Heart left ventricle (tissue), 16 donors: ENCODE measurements at regions not wholly inside any gene's neighbourhood (a gene's known extent, or its start where the extent isn't known, plus 50 kb on each side); places are given as distances from the start of the nearest gene placed in this dataset.

Experiments used
- ATAC-seq, 4 donors: fragments of 200-7000 bp; cut with Tn5 transposase; one replicate each; pipeline ENCODE4 v1.9.1; 2020 to 2022; ENCODE audit warnings: moderate library complexity in 4 of 4, mild to moderate bottlenecking in 3 of 4, moderate number of reproducible peaks in 1 of 4
- DNase-seq, 5 donors: peaks; one replicate each; pipeline ENCODE4 v3.0.0-alpha.2; 2020
- H3K27ac ChIP-seq, 12 donors: fragments of 200-600 bp; sonication (generic) in 4 of 12; one replicate each; pipeline versions ENCODE4 v1.5.0 to v1.8.0; 2016 to 2022; ENCODE audit warnings: mild to moderate bottlenecking in 2 of 12
- H3K27me3 ChIP-seq, 9 donors: fragments of 200-600 bp; sonication (generic) in 2 of 9; one replicate each; pipeline versions ENCODE4 v1.5.1 to v1.8.0; 2016 to 2022; ENCODE audit warnings: mild to moderate bottlenecking in 3 of 9
- H3K36me3 ChIP-seq, 9 donors: fragments of 200-600 bp; sonication (generic) in 2 of 9; one replicate each; pipeline versions ENCODE4 v1.5.0 to v1.8.0; 2018 to 2022; ENCODE audit warnings: mild to moderate bottlenecking in 2 of 9
- H3K4me1 ChIP-seq, 12 donors: fragments of 200-600 bp; sonication (generic) in 4 of 12; one replicate each; pipeline versions ENCODE4 v1.5.0 to v1.8.0; 2016 to 2022; ENCODE audit warnings: mild to moderate bottlenecking in 3 of 12
- H3K4me3 ChIP-seq, 12 donors: fragments of 200-600 bp; sonication (generic) in 4 of 12; one replicate each; pipeline versions ENCODE4 v1.5.0 to v1.8.0; 2017 to 2022; ENCODE audit warnings: mild to moderate bottlenecking in 9 of 12, moderate library complexity in 4 of 12
- H3K9me3 ChIP-seq, 12 donors: fragments of 200-600 bp; sonication (generic) in 4 of 12; one replicate each; pipeline versions ENCODE4 v1.5.0 to v1.8.0; 2016 to 2022; ENCODE audit warnings: mild to moderate bottlenecking in 1 of 12
- CTCF ChIP-seq, 12 donors: fragments of 200-600 bp; sonication (generic) in 4 of 12; IDR thresholded peaks; one replicate each; pipeline versions ENCODE4 v1.5.0 to v1.8.0; 2018 to 2022; ENCODE audit warnings: antibody characterized with exemption in 12 of 12, mild to moderate bottlenecking in 5 of 12
- POLR2A ChIP-seq, 2 donors: fragments of 450-650 bp; IDR thresholded peaks; one replicate each; pipeline ENCODE4 v1.6.1; 2017; ENCODE audit warnings: antibody characterized with exemption in 2 of 2, mild to moderate bottlenecking in 2 of 2, moderate library complexity in 2 of 2
- WGBS, 4 donors: extraction: QIAGEN DNeasy Blood & Tissue Kit in 2 of 4; methylation state at CpG; one replicate each; pipeline versions ENCODE4 v1.1.5 to v1.1.7; 2013 to 2018; 5-methylcytosine and 5-hydroxymethylcytosine counted together
- intact Hi-C, 10 donors: fragments of 100-400 bp; cut with DNase I; formaldehyde crosslinking; loops; one replicate each; pipeline versions ENCODE4 v1.11.1 to v1.14.2; 2022
- donor health status: ischemic (EF 13 %, LVEDD 7.1; RV severe dilation, severe dysfunction).
- donor health status: healthy with polysubstance abuse.
- donor health status: DM: no; HTN: yes; CAD: no.
- donor health status: DM: no; HTN: no; CAD: no.
- donor health status: ischemic (EF 25% LVEDD 6.9; RV normal size, moderate dysfunction).
- donor health status: ischemic (EF 25% LVEDD 5.7; RV mildly dilated, moderate dysfunction).
- donor health status: healthy.
- donor health status: DM: yes; HTN: yes; CAD: no.
- donor health status: ischemic (EF 35%, LVEDD 5.7; RV mildly dilated, moderate dysfunction).
- donor health status: nonischemic (EF 11% LVEDD 7.7; RV severe dilation, severe dysfunction).
- donor health status: DM: yes; HTN: yes; CAD: no.
- donor health status: PGD.
- donor health status: ischemic (EF 29% LVEDD 5.4; RV normal size, mild dysfunction).
- donor health status: nonischemic (EF 23%, LVEDD 6.1; RV moderate dilation, normal function).

DNA sequence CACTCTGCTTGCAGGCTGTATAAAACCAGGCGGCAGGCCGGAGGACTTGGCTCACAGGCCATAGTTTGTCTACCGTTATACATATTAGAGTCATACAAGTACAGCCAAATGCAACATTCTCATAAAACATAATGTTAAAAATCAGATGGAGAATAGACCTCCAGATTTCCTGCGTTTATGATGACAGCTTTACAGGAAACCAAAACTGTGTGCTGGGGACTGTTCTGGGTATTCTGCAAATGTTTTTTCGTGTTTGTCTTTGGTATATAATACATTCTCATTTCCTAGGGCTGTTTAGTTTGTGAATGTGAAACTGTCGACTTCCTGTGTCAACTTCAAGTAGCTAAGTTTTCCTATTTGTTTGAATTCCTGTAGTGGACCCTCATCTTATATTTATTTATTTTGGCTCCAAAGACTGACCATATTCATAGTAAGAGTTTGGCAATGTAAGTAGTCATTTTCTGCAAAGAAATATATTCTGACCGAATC is 79.5 kb upstream of the FAM9C start:
- 35 to 60% (median 48%) methylated on average over 7 of the region's 7 CpGs for WGBS, 4 donors
- Histone ChIP-seq H3K4me3 (no peak overlapping the region), H3K27me3 (peaks cover 0 to 12% (median 0%) of the 10 kb centered on the region in 9 donors), H3K4me1 (peaks cover 0 to 48% (median 5%) of the 10 kb centered on the region in 12 donors), H3K36me3 (no peaks in the 10 kb centered on the region), H3K27ac (peak overlapping the region in 8 of 12 donors; percentile 25 to 82 (median 60)), H3K9me3 (no peaks in the 10 kb centered on the region)
- no peak for DNase-seq
- no peak for TF ChIP-seq CTCF (IDR thresholded peaks at IDR 0.05)
- peak in 1 of 4 donors; percentile 34 for ATAC-seq
- intact Hi-C loops: loop anchor here in 1 of 10 donors (5.0 kb wide), 1 partner anchor 43 kb away; no protein-coding TSS in a partner anchor

GRCh38 chrX:13123247-13123856 is 78.9 kb upstream of the FAM9C start:
- peak overlapping the region in 7 of 12 donors; percentile 25 to 82 (median 61) for H3K27ac ChIP-seq
- H3K4me3 ChIP-seq: no peak overlapping the region
- DNase-seq: no peak
- 73 to 81% (median 79%) methylated on average over 5 of the region's 5 CpGs for WGBS, 4 donors
- H3K27me3 ChIP-seq: peaks cover 0 to 12% (median 0%) of the 10 kb centered on the region in 9 donors
- TF ChIP-seq CTCF (IDR thresholded peaks at IDR 0.05): no peak
- no peak for TF ChIP-seq POLR2A (IDR thresholded peaks at IDR 0.05)
- intact Hi-C loops: loop anchor here in 1 of 10 donors (5.0 kb wide), 1 partner anchor 44 kb away; no protein-coding TSS in a partner anchor
- no peak for ATAC-seq
- H3K36me3 ChIP-seq: no peaks in the 10 kb centered on the region
- no peaks in the 10 kb centered on the region for H3K9me3 ChIP-seq
- H3K4me1 ChIP-seq: peaks cover 0 to 48% (median 5%) of the 10 kb centered on the region in 12 donors

GRCh38 chrX:13121020-13121555 is 76.7 kb upstream of the FAM9C start:
- TF ChIP-seq POLR2A (IDR thresholded peaks at IDR 0.05) (no peak), CTCF (IDR thresholded peaks at IDR 0.05) (no peak)

GRCh38 chrX:13120017-13120416 is 75.6 kb upstream of the FAM9C start:
- ATAC-seq (peak; percentile 69 to 90 (median 86)), DNase-seq (peak in 4 of 5 donors; percentile 30 to 46 (median 32))
- no peaks in the 10 kb centered on the region for H3K36me3 ChIP-seq
- intact Hi-C loops: loop anchor here in 1 of 10 donors (5.0 kb wide), 1 partner anchor 47 kb away; no protein-coding TSS in a partner anchor
- H3K9me3 ChIP-seq: no peaks in the 10 kb centered on the region
- 55 to 78% (median 61%) methylated on average over 7 of the region's 7 CpGs for WGBS, 4 donors
- peaks cover 0 to 51% (median 7%) of the 10 kb centered on the region in 12 donors for H3K4me1 ChIP-seq
- peaks cover 0 to 18% (median 0%) of the 10 kb centered on the region in 9 donors for H3K27me3 ChIP-seq
- H3K4me3 ChIP-seq: no peak overlapping the region
- TF ChIP-seq CTCF (IDR thresholded peaks at IDR 0.05) (no peak), POLR2A (IDR thresholded peaks at IDR 0.05) (no peak)
- H3K27ac ChIP-seq: peak overlapping the region in 10 of 12 donors; percentile 20 to 77 (median 54)

More at GRCh38 chrX:13121020-13121555, 76.7 kb upstream of the FAM9C start:
- Histone ChIP-seq H3K9me3 (no peaks in the 10 kb centered on the region), H3K4me3 (no peak overlapping the region), H3K27me3 (peaks cover 0 to 18% (median 0%) of the 10 kb centered on the region in 9 donors), H3K36me3 (no peaks in the 10 kb centered on the region), H3K4me1 (peaks cover 0 to 48% (median 5%) of the 10 kb centered on the region in 12 donors), H3K27ac (peak overlapping the region in 6 of 12 donors; percentile 47 to 77 (median 62))
- WGBS, 4 donors: 66 to 69% (median 67%) methylated on average over 1 of the region's 1 CpG
- intact Hi-C loops: loop anchor here in 1 of 10 donors (5.0 kb wide), 1 partner anchor 46 kb away; no protein-coding TSS in a partner anchor
- DNase-seq (no peak), ATAC-seq (no peak)
